Embryonic facial prominence (tissue), 1 donor: ENCODE measurements at regions not wholly inside any gene's neighbourhood (a gene's known extent, or its start where the extent isn't known, plus 50 kb on each side); places are given as distances from the start of the nearest gene placed in this dataset.
"Not testable (repeated sequence)": the region's sequence is repeated elsewhere in the genome, so short reads cannot be mapped to it uniquely, and the experiment has no call there.

Experiments used
- DNase-seq: peaks from one replicate; pipeline ENCODE4 v3.0.0-alpha.2; 2016; ENCODE audit errors: extremely low spot score

- no peak for DNase-seq
These were observed 216.1 kb downstream of the DUSP10 start for GRCh38 chr1:221525749-221526148.

- DNase-seq = no peak
These were observed 214.6 kb downstream of the DUSP10 start for GRCh38 chr1:221527302-221527701.

GRCh38 chr1:221527886-221528624 lies 213.8 kb downstream of the DUSP10 start:
- no peak for DNase-seq

GRCh38 chr1:221530159-221530558 lies 211.7 kb downstream of the DUSP10 start:
- DNase-seq = not testable (repeated sequence)

GRCh38 chr1:221530791-221531190 lies 211.1 kb downstream of the DUSP10 start:
- no peak for DNase-seq

GRCh38 chr1:221532071-221532773 lies 209.7 kb downstream of the DUSP10 start:
- no peak for DNase-seq

GRCh38 chr1:221541296-221541695 lies 200.6 kb downstream of the DUSP10 start:
- DNase-seq = no peak

GRCh38 chr1:221543529-221544120 lies 198.3 kb downstream of the DUSP10 start:
- no peak for DNase-seq

GRCh38 chr1:221548942-221549341 lies 192.9 kb downstream of the DUSP10 start:
- DNase-seq = no peak

GRCh38 chr1:221549815-221550214 lies 192.1 kb downstream of the DUSP10 start:
- no peak for DNase-seq

GRCh38 chr1:221552792-221553191 lies 189.1 kb downstream of the DUSP10 start:
- not testable (repeated sequence) for DNase-seq

GRCh38 chr1:221555689-221556433 lies 186.0 kb downstream of the DUSP10 start:
- DNase-seq = no peak

GRCh38 chr1:221556435-221556834 lies 185.5 kb downstream of the DUSP10 start:
- DNase-seq = no peak

GRCh38 chr1:221557013-221557412 lies 184.9 kb downstream of the DUSP10 start:
- DNase-seq = no peak

- DNase-seq = no peak
These were observed 183.5 kb downstream of the DUSP10 start for GRCh38 chr1:221558396-221558795.

GRCh38 chr1:221559911-221560310 lies 182.0 kb downstream of the DUSP10 start:
- DNase-seq = no peak

GRCh38 chr1:221562542-221563475 lies 179.1 kb downstream of the DUSP10 start:
- DNase-seq = no peak

GRCh38 chr1:221563476-221563921 lies 178.4 kb downstream of the DUSP10 start:
- no peak for DNase-seq

- DNase-seq = no peak
These were observed 177.0 kb downstream of the DUSP10 start for GRCh38 chr1:221564891-221565290.

- DNase-seq = no peak
These were observed 176.2 kb downstream of the DUSP10 start for GRCh38 chr1:221565711-221566110.
